ENCODE measurements at regions not wholly inside any gene's neighbourhood (a gene's known extent, or its start where the extent isn't known, plus 50 kb on each side); places are given as distances from the start of the nearest gene placed in this dataset.

DNA sequence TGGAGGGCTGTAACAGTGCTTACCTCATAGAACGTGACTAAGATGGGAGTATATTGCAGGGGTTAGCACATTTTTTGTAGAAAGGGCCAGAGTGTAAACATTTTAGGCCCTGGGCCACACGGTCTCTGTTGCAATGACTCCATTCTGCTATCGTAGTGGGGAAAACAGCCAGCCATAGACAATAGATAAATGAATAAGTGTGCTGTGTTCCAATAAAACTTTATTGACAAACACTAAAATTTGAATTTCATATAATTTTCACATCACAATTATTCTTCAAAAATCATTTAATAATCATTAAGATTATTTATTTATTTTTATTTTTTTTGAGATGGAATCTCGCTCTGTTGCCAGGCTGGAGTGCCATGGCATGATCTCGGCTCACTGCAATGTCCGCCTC, 478.6 kb downstream of the SHQ1 start:
- Histone ChIP-seq H3K4me3 (replicated peaks in 1 of 3; ENCODE audit: low read depth in 2 of 3, low read length in 3 of 3) (no peak overlapping the region), H2AFZ (ENCODE audit: insufficient read depth, low read depth, low read length, poor library complexity, severe bottlenecking) (no peak overlapping the region), H3K9me3 (replicated peaks in 1 of 2; ENCODE audit: control insufficient read depth in 1 of 2, insufficient read depth in 1 of 2, low read length in 2 of 2) (no peaks in the 10 kb centered on the region), H3K4me2 (replicated peaks; ENCODE audit: extremely low read depth, low read length, poor library complexity, severe bottlenecking) (no peak overlapping the region), H3K27ac (ENCODE audit: low read depth in 1 of 2, low read length in 2 of 2) (no peak overlapping the region), H3K27me3 (ENCODE audit: control insufficient read depth in 2 of 2, insufficient read depth in 2 of 2, low read length in 2 of 2) (no peaks in the 10 kb centered on the region), H3K79me2 (ENCODE audit: insufficient read depth, low read length) (no peaks in the 10 kb centered on the region), H4K20me1 (ENCODE audit: insufficient read depth, low read length) (peaks cover 1% of the 10 kb centered on the region), H3K9ac (ENCODE audit: insufficient read depth, low read length, poor library complexity, severe bottlenecking) (no peak overlapping the region), H3K4me1 (ENCODE audit: control insufficient read depth in 1 of 2, insufficient read depth in 2 of 2, low read length in 2 of 2) (no peaks in the 10 kb centered on the region), H3K36me3 (replicated peaks in 1 of 2; ENCODE audit: control insufficient read depth in 1 of 2, insufficient read depth in 2 of 2, low read length in 2 of 2) (no peaks in the 10 kb centered on the region)
- intact Hi-C loops (cut with micrococcal nuclease) = no loop called here
- no peak for DNase-seq
- Mint-ChIP-seq H3K9me3 (peaks cover 0 to 2% (median 0%) of the 10 kb centered on the region in 7 donors), H3K4me3 (no peak overlapping the region), H3K4me1 (peaks cover 10% of the 10 kb centered on the region), H3K36me3 (peaks cover 5 to 8% of the 10 kb centered on the region in 2 donors), H3K27me3 (ENCODE audit: low read depth in 3 of 3) (no peaks in the 10 kb centered on the region), H3K27ac (no peak overlapping the region)
- 100% methylated on average over 1 of the region's 6 CpGs for WGBS (ENCODE audit: insufficient coverage)
- TF ChIP-seq, protein P1, sequence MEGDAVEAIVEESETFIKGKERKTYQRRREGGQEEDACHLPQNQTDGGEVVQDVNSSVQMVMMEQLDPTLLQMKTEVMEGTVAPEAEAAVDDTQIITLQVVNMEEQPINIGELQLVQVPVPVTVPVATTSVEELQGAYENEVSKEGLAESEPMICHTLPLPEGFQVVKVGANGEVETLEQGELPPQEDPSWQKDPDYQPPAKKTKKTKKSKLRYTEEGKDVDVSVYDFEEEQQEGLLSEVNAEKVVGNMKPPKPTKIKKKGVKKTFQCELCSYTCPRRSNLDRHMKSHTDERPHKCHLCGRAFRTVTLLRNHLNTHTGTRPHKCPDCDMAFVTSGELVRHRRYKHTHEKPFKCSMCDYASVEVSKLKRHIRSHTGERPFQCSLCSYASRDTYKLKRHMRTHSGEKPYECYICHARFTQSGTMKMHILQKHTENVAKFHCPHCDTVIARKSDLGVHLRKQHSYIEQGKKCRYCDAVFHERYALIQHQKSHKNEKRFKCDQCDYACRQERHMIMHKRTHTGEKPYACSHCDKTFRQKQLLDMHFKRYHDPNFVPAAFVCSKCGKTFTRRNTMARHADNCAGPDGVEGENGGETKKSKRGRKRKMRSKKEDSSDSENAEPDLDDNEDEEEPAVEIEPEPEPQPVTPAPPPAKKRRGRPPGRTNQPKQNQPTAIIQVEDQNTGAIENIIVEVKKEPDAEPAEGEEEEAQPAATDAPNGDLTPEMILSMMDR (IDR thresholded peaks at IDR 0.05) = no peak

DNA sequence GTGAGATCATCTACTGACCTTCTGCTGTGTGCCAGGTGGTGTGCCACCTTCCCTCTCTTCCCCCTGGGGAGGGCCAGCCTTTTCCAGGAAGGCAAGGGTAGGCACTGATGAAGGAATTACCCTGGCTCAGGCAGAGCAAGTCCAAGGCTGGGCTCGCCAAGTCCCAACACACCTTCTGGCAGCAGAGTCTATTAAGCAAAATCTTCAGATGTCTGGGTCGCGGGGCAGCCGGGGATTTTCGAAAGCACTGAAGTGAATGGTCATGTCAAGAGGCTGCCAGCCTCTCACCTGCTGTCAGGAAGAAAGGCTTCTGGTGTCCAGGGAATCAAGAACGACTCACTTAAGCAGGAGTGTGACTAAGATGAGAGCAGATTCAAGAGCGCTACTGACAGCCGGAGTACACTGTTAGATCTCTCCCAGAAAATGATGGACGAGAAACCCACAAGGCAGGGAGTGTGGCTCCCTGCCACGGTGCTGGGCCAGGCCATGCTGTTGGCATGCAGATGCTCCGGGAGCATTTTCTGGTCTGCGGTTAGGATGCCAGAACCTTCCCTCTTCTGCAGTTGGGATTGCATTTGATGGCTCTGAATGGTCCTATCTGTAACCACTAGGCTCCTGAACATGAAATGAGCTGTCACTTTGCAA, 479.8 kb downstream of the SHQ1 start:
- 98% methylated on average over 6 of the region's 12 CpGs for WGBS (ENCODE audit: insufficient coverage)
- no peaks in the 10 kb centered on the region for H4K20me1 ChIP-seq (ENCODE audit: insufficient read depth, low read length)
- no peak overlapping the region for H3K4me3 Mint-ChIP-seq

More for the DNA sequence above, 479.8 kb downstream of the SHQ1 start:
- no peak overlapping the region for H3K27ac ChIP-seq (ENCODE audit: low read depth in 1 of 2, low read length in 2 of 2)
- Mint-ChIP-seq H3K9me3 (peaks cover 0 to under 1% (median 0%) of the 10 kb centered on the region in 7 donors), H3K36me3 (peaks cover 0 to 2% of the 10 kb centered on the region in 2 donors), H3K4me1 (peaks cover 12% of the 10 kb centered on the region), H3K27me3 (ENCODE audit: low read depth in 3 of 3) (peaks cover 0 to 4% (median 0%) of the 10 kb centered on the region in 3 donors), H3K27ac (no peak overlapping the region)
- H2AFZ ChIP-seq (ENCODE audit: insufficient read depth, low read depth, low read length, poor library complexity, severe bottlenecking) = no peak overlapping the region
- no peak overlapping the region for H3K4me2 ChIP-seq (replicated peaks; ENCODE audit: extremely low read depth, low read length, poor library complexity, severe bottlenecking)
- no peak for DNase-seq
- H3K4me1 ChIP-seq (ENCODE audit: control insufficient read depth in 1 of 2, insufficient read depth in 2 of 2, low read length in 2 of 2) = no peaks in the 10 kb centered on the region
- TF ChIP-seq, protein P1 (IDR thresholded peaks at IDR 0.05) = no peak
- no peaks in the 10 kb centered on the region for H3K36me3 ChIP-seq (replicated peaks in 1 of 2; ENCODE audit: control insufficient read depth in 1 of 2, insufficient read depth in 2 of 2, low read length in 2 of 2)
- H3K9me3 ChIP-seq (replicated peaks in 1 of 2; ENCODE audit: control insufficient read depth in 1 of 2, insufficient read depth in 1 of 2, low read length in 2 of 2) = no peaks in the 10 kb centered on the region
- no peak overlapping the region for H3K4me3 ChIP-seq (replicated peaks in 1 of 3; ENCODE audit: low read depth in 2 of 3, low read length in 3 of 3)
- H3K27me3 ChIP-seq (ENCODE audit: control insufficient read depth in 2 of 2, insufficient read depth in 2 of 2, low read length in 2 of 2) = no peaks in the 10 kb centered on the region
- no peaks in the 10 kb centered on the region for H3K79me2 ChIP-seq (ENCODE audit: insufficient read depth, low read length)
- intact Hi-C loops (cut with micrococcal nuclease) = no loop called here
- H3K9ac ChIP-seq (ENCODE audit: insufficient read depth, low read length, poor library complexity, severe bottlenecking) = no peak overlapping the region
